ENCODE measurements at regions not wholly inside any gene's neighbourhood (a gene's known extent, or its start where the extent isn't known, plus 50 kb on each side); places are given as distances from the start of the nearest gene placed in this dataset.
A peak's percentile ranks its signal among the peaks of the same experiment; 100 is the strongest.
"Not testable (repeated sequence)": the region's sequence is repeated elsewhere in the genome, so short reads cannot be mapped to it uniquely, and the experiment has no call there.

DNA sequence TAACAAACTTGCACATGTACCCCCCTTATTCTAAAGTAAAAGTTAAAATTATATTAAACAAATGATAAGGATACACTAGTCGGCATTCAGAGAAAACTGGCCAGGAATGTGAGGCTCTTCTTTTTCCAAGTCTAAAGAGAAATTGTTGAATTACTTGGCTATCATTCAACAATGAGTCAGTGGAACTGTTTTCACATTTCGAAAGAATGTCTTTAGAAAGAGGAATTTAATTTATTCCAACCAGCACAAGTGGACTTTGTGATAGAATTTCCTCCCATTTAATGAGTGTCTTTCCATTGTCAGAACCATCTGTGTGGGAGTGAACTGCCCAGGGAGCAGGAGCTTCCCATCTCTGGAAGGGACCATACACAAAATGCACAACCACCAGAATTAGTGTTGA, 792.2 kb downstream of the EPHA4 start:
- DNase-seq (ENCODE audit: low read depth), result peak; percentile 34

DNA sequence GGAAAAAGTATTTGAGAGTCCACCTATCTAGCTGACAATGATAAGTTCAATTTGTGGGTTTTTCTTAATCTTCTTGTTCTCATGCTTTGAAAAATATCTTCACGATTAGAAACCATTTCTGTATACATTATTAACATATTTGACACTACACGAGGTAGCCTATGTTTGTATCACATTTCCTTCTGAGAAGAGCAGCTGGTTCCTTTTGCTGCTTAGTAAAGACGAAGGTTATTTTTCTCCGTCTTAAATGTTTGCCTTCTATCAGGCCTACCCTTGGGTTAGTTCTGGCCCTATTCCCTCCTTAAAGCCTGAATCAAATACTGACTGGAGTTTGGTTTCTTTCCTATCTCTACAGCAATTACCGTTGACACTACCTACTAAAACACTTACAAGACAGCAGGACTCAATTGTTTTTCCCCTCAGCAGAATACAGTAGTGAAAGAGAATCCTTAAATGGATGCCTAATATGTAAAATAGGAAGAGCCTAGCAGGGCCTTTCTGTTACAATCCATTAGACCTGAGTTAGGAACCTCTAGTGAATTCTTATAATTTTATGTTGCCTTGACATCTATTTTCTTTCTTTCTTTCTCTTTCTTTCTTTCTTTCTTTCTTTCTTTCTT, 790.4 kb downstream of the EPHA4 start:
- no peak for DNase-seq (ENCODE audit: low read depth)

- DNase-seq (ENCODE audit: low read depth), result no peak
Measured at GRCh38 chr2:220782609-220783113, 789.4 kb downstream of the EPHA4 start.

GRCh38 chr2:220783671-220784070, 788.4 kb downstream of the EPHA4 start:
- DNase-seq (ENCODE audit: low read depth), result no peak

- no peak for DNase-seq (ENCODE audit: low read depth)
Measured at GRCh38 chr2:220785178-220785577, 786.9 kb downstream of the EPHA4 start.

DNA sequence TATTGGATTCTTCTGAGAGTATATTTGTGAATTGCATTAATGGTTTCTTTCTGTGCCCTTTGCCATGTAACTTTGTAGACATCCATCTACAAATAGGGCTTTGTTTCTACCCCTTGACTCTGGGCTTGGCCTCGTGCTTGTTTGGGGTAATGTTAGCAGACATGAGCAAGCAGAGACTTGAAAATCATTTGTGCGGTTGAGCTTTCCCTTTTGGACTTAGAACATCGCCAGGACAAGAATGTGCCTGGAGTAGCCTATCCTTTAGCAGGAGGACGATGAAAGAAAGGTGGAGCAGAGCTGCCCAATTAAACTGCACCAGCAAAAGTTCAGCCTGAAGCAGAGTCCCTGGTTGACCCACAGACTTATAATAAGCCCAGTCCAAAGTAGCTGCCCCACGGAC, 785.9 kb downstream of the EPHA4 start:
- DNase-seq (ENCODE audit: low read depth), result no peak

DNA sequence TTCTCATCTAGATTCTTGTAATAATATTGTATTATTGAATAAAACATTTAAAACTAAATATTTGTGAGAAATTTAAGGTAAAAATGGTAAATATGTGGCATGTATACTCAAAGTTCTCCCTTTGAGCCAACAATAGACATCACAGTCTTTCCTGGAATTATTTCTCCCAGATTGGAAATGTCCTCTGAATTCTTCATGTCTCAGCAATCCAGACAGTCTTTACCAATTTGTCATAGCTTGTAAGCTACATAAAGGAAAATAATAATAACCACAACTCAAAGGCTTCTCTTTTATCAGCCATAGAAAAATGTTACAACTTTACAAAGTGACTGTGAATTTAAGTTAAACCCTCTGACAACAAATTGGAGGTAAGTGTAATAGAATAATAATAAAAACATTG, 784.9 kb downstream of the EPHA4 start:
- no peak for DNase-seq (ENCODE audit: low read depth)

DNA sequence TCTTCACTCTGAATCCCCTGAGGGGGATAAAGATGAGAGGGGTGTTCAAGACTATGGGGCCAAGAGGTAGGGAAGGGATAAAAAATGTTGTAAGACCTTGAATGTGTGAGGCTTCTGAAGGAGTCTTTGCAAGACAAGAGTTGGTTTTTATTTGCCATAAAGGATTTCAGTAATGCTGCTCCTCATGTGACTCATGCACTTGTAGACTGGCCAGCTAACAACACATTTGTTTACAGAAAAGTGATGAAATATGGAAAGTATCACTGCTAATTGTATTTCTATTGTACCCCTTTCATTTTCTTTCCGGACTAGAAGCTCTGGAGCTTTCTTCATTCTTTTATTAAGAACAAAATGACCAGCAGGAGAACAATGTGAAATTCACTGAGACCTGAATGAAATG, 782.1 kb downstream of the EPHA4 start:
- DNase-seq (ENCODE audit: low read depth), result no peak

DNA sequence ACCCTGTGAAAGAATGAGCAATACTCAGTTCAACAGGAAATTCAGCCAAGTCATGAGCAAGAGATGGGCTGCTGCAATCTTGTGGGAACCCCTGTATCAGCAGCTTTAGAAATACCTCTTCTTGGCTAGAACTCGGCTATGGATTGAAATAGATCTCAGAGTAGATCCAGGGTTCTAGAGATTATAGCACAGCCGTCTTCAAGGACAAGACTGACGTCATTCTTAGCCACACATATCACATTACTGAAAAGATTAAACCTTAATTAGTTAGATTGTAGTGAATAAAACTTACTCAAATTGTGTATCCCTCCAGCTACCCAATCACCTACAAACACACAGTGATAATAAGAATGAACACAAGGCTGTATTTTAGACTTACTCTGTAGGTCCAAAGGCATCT, 776.4 kb downstream of the EPHA4 start:
- no peak for DNase-seq (ENCODE audit: low read depth)

- DNase-seq (ENCODE audit: low read depth), result no peak
Measured at GRCh38 chr2:220811115-220811514, 761.0 kb downstream of the EPHA4 start.

DNA sequence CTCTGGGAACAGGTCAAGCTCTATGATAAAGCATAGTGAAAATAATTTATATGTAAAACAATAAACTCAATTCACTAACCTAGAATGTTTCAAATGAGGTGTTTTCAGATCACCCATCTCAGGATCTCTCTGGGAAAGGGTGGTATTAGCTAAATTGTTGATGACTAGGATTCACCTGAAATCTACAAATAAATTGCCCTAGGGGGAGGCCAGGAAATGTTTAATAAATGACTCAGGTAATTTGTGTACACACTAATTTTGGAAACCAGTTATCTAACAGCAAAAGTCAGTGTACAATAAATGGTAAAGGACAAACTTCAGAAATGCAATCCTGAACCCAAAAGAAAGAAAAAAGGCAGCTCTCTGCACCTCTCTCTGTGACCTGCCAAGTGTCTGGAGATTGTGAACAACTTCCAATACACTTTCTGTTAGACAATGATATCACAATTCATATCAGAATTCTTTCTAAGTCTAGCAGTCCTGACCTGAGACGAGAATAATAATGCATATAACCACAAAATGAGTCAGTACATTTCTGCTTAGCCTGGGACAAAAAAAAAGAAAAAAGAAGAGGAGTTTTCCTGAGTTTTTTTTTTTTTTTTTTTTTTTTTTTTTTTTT, 760.0 kb downstream of the EPHA4 start:
- peak; percentile 45 for DNase-seq (ENCODE audit: low read depth)

DNA sequence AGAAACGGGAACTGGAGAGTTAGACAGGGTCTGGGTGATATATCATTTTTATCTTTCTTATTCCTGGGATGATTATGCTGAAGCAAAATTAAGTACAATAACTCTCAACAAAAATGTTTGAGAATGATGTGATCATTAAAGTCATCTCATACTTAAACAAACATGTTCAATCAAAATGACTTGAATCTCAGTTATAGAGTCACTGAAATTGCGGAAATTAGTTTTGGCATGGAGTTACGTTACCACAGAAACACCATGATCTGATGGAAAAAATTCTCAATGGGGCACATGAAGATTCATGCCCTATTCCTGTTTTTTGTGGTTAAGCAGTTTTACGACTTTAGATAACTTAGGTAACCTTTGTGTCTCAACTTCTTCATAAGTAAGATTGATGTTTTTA, 757.7 kb downstream of the EPHA4 start:
- no peak for DNase-seq (ENCODE audit: low read depth)

- no peak for DNase-seq (ENCODE audit: low read depth)
Measured at GRCh38 chr2:220815698-220816097, 756.4 kb downstream of the EPHA4 start.

GRCh38 chr2:220821683-220822082, 750.4 kb downstream of the EPHA4 start:
- DNase-seq (ENCODE audit: low read depth), result no peak

- not testable (repeated sequence) for DNase-seq (ENCODE audit: low read depth)
Measured at GRCh38 chr2:220823590-220823989, 748.5 kb downstream of the EPHA4 start.

GRCh38 chr2:220833446-220833845, 738.7 kb downstream of the EPHA4 start:
- DNase-seq (ENCODE audit: low read depth), result no peak

DNA sequence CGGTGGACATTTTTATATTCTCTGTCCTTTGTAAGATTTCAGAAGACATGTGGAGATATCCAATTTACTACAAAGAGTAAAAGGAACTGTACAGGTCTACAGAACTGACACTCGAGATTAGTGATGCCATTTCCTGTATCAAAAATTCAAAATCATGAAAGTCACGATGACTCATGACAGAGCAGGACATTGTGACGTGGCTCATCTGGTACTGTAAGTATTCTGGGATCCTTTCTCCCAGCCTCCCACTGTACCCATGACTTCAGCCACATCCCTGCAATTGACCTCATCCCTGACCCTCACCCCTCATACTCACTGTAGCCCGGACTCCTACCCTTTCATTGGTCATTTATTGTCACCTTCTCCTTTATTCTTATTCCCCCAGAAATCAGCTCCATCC, 736.5 kb downstream of the EPHA4 start:
- DNase-seq (ENCODE audit: low read depth), result no peak

DNA sequence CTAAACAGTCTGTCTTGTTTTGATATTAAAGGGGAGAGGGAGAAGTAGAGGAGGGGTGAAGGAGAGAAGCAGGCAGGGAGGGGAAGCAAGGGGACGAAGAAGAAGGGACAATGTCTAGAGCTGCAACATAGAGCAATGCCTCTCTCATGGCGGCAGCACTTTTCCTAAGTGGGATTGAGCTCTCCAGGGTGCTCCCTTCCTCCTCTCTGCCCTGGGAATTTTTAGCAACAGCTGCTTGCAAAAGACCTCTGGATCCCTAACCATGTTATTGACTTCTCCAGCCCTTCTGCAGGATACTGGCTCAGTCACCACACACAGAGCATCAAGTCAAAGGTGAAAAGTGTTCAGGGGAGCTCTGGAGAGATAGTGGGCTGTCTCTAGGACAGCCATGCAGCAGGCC, 734.9 kb downstream of the EPHA4 start:
- DNase-seq (ENCODE audit: low read depth), result no peak

GRCh38 chr2:220842901-220843665, 729.0 kb downstream of the EPHA4 start:
- no peak for DNase-seq (ENCODE audit: low read depth)

DNA sequence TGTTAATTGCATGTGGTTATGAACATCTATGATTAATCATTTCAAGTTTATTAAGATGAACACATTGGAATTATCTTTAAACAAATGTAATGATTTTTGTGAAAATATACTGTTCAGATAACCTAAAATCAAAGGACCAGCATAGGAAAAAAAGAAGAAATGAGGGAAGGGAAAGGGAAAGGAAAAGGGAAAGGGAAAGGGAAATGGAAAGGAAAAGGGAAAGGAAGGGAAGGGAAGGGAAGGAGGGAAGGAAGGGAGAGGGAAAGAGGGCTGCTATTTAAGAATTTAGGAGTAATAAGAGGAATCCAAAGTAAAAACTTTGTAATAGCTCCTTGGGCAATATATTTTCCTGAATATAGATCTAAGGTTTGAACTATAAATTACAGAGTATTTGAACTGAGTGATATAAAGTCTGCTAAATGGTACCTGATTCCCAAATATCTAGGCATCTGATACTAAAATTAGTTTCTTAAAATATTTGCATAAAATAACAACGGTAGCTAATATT, 726.3 kb downstream of the EPHA4 start:
- no peak for DNase-seq (ENCODE audit: low read depth)

- DNase-seq (ENCODE audit: low read depth), result no peak
Measured at GRCh38 chr2:220847006-220847405, 725.1 kb downstream of the EPHA4 start.

DNA sequence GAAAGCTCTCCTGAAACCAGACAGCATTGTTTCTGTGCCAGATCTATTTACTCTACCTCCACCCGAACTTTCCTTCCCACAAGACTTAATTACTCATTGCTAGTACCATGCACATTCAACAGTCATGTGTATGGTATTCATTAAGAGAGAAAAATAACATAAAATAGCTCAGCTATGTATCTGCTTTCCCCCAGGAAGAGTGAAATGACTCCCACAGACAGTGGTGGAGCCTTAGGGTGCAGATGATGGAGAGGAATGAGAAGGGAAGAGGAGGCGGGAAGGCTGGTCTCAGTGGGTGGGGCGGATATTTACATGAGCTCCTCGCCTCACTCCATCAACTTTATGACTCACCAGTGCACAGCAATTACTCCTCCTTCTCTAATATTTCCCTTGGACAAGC, 724.5 kb downstream of the EPHA4 start:
- peak; percentile 80 for DNase-seq (ENCODE audit: low read depth)

DNA sequence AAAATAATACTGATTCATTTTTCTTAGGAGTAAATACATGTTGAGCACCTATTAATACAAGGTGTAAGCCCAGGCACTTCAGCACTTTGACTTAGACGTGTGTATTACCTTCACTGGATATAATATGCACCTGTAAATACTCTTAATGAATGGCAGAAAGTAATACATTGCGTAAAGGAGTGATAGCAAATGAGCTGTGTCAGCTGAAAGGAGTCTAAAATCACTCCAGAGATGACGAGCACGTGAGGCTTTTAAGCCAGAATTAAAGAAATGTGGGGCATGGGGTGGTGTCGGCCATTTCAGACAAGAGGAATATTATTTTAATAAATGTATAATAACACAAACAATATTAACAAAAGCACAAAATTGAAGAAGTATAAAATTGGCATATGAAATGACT, 722.7 kb downstream of the EPHA4 start:
- DNase-seq (ENCODE audit: low read depth), result no peak

All from non-pigmented ciliary epithelial cell (primary cell).